T-helper 22 cell (primary cell): ENCODE measurements at regions not wholly inside any gene's neighbourhood (a gene's known extent, or its start where the extent isn't known, plus 50 kb on each side); places are given as distances from the start of the nearest gene placed in this dataset.
"Not testable (repeated sequence)": the region's sequence is repeated elsewhere in the genome, so short reads cannot be mapped to it uniquely, and the experiment has no call there.

Source experiments
- DNase-seq: peaks from one replicate; pipeline ENCODE4 v3.0.0-alpha.2; 2020; ENCODE audit warnings: low read depth

DNA sequence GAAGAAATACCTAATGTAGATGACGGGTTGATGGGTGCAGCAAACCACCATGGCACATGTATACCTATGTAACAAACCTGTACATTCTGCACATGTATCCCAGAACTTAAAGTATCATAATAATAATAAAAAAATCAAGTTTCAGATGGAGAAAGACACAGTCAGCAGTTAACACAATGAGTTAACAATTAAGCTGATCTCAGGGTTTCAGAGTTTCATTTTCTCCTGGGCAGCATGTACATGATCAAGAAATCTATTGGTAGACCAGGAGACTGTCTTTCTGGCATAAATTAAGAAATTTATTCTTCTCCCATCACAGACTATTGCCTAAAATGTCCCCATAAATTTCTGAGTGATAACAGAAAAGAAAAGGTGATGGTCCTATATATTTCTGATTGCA lies 155.3 kb downstream of the RAD51AP2 start:
- no peak for DNase-seq

DNA sequence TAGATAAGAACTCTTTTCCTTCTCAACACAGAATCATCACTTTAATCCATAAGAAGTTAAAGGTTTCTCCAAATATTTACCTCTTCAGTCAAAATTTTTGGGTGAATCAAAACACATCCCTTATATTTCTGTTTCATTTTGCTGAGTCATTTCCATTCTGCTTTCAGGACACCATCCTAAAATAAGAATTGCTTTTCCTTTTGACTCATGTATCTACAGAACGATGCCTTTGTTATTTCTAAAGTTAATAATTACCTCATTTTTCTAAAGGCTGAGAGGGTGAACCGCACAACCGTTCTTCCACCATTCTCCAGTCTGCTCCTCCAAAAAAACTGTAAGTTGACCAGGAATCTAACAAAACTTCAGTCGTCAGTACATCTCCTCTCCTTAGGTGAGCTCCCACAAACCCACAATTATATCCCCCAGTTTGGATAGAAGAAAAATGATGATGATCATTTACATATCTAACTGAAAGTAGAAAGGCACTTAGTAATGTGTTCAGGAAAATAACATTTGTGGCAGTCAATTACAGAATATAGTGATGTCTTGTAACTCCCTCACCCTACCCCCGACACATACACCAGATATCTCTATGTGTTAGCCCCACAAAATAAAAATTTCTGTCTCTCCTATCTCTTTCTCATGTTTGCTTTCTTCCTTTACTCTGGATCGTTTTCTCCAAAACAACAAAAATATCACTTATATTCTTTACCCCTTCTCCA lies 162.5 kb downstream of the RAD51AP2 start:
- DNase-seq = no peak

DNA sequence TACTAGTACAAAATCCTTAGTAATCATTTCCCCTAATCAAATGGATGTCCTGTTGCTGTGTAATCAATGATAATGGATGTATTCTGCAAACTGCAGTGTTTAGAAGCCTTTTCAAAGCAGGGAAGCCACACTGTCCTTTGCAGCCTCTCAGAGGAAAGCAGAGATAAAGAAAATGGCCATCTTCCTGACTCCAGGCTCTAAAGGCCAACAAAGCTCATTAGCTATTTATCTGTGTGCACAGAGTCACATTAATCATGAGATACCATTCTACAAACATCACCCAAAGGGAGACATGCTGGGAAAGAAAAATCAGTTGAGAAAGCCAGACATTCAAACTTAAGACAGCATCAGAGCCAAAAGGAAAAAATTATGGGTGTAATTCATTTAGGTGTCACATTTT lies 165.0 kb downstream of the RAD51AP2 start:
- DNase-seq = no peak

DNA sequence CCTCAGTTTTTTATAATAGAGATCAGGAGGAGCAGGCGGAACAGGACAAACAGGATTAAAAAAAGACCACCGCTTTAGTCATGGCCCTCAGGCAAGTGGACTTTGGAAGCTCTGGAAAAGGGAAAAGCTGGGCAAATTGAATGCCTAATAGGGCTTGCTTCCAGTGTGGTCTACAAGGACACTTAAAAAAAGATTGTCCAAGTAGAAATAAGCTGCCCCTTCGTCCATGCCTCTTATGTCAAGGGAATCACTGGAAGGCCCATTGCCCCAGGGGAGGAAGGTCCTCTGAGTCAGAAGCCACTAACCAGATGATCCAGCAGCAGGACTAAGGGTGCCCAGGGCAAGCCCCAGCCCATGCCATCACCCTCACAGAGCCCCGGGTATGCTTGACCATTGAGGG lies 175.5 kb downstream of the RAD51AP2 start:
- DNase-seq = not testable (repeated sequence)

DNA sequence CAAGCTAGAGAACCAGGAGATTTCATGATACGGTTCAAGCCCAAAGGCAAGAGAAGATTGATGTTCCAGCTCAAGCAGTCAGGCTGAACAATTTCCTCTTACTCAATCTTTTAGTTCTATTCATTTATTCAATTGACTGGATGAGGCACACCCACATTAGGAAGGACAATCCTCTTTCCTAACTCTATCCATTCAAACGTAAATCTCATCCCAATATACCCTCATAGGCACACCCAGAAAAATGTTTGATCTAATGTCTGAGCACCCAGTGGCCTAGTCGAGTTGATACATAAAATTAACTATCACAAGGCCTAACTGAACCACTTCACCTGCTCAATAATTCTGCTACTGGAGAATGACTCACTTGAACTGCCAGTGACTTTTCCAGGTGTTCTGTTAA lies 180.7 kb downstream of the RAD51AP2 start:
- no peak for DNase-seq

DNA sequence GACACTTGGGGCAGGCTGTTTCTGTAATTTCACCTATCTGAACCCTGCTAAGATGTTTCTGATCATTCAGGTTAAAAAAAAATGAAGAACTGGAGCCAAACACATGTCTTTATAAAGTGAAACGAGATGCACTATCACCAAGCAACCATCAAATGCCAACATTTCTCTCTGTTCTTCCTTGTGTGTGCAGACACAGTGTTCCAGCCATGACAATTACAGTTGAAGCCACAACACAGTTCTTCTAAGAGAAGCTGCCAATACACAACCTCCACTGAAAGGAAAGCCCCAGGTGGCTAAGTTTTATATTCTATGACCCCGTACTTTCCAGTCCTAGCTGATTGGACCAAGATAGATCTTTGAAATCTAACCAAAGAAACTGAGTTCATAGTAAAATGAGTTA lies 181.8 kb downstream of the RAD51AP2 start:
- no peak for DNase-seq

DNA sequence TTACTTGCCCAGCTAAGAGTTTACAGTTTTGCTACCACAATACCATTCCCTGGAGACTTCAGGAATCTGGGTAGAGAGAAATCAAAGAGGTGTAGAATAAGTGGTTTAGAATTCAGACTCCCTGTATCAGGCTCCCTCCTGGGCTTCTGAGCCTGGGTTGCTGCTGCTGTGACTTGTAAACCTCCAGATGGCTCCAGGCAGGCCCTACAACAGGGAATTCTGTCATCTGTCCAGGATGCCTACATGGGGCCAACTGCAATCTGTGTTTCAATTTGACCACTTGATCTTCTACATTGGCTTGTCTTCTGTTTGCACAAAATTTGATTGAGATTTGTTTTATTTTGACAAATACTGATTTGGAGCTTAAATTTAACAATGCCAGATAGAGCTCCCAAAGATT lies 183.9 kb downstream of the RAD51AP2 start:
- no peak for DNase-seq

DNA sequence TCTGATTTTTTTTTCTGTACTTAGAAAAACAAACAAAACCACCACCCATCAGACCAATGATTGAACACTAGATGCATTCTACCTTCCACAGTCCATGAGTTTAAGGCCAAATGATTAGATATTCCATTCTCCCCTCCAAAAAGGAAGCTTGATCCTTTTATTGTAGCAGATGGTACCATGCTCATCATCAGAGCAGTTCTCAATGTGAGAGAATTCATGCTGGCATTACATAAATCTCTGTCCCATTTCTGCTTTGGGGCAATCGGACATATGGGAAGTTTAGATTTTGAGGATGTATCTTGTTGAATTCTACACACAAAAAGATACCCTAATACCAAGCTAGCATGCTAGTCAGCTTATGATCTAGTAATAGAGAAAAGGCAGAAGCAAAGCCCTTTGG lies 186.6 kb downstream of the RAD51AP2 start:
- DNase-seq = no peak

DNA sequence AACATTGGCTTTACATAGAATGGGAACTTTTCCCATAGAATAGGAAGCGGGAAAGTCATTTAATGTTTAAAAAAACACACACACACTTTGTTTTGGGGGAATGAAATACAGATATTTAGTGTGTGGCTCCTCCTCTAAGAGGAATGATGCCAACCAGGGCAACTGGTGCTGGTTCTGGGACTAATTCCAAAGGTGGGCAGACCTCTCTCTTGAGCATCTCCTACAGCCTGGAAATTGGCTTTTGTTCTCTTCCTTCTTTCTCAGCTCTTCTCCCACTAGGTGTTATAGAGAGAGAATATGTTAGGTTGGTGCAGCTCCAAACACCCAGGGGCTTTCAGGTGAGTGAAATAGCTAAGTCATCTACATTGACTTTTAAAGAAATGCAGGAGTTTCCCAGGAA lies 190.1 kb downstream of the RAD51AP2 start:
- DNase-seq = no peak

DNA sequence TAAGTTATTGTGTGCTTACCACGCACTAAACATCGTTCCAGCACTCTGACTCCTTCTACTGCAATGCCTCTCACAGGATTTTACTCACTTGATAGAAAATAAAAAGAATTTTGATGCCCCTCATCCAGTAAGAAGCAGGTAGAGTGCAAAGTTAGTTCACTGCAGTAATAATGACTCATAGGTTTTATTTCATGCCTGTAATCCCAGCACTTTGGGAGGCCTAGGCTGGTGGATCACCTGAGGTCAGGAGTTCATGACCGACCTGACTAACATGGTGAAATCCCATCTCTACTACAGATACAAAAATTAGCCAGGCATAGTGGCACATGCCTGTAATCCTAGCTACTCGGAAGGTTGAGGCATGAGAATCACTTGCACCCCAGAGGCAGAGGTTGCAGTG lies 190.6 kb downstream of the RAD51AP2 start:
- no peak for DNase-seq

DNA sequence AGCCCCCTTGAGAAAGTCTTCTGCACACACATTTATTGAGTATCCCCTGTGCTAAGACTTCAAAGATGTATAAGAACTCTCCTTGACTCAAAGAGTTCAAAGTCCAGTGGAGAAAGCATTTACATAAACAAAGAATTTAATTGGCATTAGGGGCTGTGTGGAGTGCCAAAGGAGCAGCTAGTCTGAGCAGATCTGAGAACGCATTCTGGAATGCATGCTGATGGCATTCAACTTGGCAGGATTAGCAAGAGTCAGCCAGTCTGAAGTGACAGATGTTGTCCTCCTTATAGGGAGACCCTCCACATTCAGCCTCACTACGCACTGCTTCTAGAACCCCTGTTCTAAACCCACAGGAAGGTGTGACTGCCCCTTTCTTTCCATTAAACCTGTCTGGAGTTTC lies 191.5 kb downstream of the RAD51AP2 start:
- no peak for DNase-seq

DNA sequence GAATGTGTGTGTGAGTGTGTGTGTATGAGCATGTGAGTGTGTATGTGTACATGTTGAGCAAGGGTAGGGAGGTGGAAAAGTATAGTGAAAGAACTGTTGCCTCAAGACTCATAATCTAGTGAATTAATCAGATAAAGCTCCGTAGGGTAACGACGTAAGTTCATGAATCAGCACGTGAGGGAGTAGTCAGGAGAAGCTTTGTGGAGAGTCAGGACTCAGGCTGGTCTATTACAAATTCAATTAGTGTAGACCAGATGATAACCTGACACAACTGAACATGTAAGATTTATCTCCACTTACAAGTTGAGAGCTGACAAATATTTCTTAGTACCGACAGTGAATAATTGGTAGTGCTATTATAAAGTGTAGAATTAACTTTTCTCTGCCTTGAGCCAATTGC lies 194.5 kb downstream of the RAD51AP2 start:
- DNase-seq = no peak

DNA sequence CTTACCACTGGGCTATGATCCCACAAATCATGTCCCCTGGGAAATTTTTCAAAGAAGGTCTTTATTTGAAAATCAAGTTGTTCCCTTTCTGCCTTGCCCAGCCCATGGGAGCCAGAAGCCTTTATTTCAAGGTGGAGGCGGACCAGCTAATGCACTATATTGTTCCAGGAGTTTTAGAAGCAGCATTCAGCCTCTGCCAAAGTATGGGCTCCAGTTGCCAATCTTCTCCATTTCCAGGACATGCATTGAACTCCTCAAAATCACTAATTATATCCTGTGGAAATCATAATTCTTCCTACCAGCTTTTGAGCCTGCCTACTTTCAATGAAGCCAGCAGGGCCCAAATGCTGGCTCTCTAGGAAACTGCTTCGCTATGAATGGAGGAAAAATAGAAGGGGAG lies 195.8 kb downstream of the RAD51AP2 start:
- DNase-seq = no peak

DNA sequence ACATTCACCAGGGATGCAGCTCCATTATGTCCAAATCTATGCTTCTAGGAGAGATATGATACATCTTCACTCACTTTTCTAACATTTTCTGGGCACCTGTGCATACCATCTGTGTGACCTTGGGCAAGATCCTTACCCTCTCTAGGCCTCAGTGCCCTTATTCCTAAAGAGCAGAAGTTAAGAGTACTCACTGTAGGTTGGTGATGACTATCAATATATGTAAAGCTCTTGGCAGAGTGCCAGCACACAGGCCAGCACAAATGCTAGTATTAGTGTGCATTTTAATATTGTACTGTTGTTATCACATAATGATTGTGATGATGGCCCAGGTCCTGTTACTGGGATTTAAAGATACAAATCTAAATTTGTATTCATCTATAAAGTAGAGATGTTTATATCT lies 199.2 kb downstream of the RAD51AP2 start:
- no peak for DNase-seq

DNA sequence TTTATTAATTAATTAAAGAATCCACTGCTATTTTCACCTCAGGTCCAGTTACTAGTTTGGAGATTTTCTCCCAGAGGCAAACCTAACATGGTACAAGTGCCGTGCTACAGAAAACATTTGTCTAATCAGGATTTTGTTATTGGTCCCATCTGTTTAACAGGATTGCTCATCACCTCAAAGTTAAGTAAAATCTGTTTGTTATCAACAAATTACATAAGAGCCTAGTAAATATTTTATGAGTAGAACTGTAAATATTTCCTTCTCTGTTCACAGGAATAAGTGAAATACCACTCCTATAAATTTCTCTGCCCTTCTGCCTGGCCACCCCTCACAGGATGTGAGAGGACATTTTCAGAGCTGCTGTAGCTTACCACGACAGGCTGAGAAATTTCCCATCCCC lies 200.2 kb downstream of the RAD51AP2 start:
- DNase-seq = no peak

DNA sequence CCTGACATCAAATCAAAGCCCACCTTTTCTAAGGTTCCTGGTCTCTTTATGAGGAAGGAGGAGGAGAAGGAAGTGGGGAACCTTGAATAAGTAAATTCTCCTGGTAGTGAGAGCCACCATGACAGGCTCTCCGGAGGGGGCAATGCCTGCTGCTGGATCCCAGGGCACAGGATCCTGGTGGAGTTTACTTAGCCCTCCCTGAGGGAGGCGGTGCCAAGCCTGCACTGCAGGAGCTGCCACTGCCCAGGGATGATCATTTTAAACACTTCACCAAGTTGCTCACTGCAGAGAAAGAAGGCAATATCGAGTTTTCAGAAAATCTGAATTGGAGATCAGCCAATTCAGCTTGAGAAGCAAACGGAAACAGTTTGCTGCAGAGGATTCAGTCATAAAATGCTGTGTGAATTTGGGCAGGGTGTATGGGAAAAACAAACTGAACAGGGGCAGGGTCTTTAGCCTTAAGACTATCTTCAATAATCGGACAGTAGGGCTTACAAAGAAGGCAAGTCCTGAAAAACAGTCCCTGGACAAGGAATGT lies 200.7 kb downstream of the RAD51AP2 start:
- DNase-seq = no peak

DNA sequence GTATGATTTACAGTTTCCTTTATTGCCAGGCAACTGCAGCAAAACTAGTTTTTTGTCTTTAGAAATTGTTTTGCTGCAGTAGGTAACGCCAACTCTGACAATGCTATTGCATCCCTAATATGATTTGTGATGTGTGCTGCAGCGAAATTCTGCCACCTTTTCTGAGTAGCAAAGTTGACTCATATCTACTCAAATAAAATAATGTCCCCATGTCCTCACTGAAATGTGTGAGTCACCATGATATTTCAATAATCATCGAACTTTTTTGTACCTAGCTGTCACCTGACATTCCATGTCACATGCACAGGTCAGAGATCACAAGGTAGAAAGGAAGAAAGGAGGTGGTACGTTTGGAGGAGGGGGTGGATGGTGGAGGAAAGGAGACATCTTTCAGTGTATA lies 205.0 kb downstream of the RAD51AP2 start:
- no peak for DNase-seq

DNA sequence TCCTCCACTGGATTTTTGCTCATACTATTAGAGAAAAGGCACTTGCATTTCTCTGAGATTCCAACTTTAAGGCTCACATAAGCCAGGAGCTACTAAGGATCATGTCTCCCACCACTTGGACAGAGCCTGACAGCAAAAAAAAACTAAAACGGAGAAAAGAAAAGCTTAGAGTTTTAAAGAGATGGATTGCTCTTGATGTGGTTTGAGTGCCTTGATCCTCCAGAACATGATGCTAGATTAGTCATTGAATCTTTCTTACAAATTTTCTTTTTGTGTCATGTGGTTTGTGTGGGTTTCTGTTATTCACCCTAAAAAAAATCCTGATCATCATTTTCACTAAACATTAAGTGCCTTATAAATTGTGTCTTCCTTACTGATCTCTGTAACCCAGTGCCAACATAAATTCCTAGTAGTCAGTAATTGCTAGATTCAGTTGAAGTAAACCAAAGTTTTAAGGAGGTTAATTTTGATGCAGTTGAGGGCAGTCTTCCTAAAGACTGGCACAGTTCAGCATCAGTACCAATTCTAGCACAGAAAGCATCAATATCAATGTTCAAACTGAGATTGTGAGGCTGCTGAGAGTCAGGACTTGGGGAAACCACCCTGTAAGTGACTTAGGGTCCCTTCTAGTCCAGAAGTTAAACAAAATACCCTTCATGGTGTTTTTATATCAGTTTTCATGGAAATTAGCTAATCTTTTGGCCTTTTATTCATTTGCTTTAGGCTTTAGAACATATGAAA lies 206.3 kb downstream of the RAD51AP2 start:
- DNase-seq = no peak

DNA sequence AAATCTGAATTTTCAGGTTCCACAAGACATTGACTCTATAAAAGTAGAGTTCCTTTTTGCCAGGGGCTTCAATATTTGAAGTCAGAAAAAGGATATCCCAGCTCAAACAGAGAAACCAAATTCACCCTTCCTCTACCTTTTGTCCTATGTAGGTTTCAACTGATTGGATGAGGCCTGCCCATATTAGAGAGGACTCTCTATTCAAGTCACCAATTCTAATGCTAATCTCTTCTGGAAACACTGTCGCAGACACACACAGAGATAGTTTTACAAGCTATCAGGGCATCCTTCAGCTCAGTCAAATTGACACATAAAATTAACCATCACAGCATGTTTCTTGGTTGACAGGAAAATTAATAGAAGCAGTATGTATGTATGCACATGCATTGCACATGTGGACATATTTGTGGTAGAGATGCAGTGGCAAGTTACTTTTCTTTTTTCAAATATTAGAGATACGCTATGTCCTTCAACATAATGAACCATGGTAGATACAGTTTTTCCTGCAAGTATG lies 207.1 kb downstream of the RAD51AP2 start:
- DNase-seq = no peak

DNA sequence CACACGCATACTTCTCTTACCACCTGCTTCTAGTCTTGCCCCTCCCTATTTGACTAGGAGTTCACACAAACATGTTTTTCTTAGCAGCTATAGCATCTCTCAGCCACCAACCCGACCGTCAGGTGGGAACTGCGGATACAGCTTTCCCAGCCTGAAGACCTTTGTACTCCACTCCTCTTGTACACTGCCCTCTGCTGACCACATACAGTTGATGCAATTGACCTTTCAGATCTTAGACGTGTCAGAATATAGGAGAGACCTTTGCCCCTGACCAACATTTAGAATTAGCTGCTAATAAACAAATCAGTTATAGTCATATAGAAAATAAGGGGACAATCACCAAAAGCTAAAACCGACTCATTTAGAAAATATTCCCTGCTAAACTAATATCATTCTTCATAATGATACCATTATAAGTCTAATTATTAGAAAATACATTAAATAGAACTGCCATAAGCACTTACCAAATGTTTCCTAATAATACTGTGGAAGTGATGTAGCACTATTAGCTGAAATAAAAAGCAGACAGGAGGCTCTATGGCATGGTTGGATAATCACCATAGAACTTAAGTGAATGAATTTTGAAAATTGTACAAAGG lies 208.4 kb downstream of the RAD51AP2 start:
- no peak for DNase-seq

DNA sequence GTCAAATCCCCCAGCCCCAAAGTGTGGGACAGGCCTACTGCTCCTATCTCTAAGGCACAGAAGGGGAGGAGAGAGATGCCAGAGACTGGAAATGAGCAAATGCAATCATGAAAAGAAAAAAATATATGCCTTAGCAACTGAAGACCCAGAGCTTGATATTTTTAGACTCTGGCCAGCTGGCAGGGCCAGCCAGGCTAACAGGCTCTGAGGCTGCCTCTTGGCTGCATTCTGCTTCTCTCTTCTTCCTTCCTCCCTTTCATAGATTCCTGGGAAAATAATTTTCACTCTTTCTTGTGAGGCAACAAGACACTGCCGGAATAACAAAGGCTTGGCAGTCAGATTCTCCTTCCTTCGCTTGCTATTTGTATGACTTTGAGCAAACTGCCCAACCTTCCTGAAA lies 209.1 kb downstream of the RAD51AP2 start:
- DNase-seq = no peak

DNA sequence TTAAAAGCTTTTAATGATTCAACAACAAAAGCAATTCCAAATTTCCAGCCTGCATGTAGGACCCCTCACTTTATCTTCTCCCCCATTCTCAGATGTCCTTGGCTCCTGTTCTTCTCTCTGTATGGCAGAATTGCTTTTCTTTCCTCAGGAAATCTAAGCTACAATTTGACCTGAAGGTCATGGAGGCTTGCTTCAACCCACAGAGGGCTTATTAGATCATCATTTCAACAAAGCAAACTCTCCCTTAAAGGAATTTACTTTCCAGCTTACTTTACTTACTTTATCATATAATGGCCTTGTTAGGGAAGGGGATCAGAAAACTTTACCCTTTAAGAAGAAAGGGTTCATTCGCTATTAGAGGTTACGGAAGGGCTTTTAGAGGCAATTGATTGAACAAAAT lies 211.5 kb downstream of the RAD51AP2 start:
- no peak for DNase-seq

DNA sequence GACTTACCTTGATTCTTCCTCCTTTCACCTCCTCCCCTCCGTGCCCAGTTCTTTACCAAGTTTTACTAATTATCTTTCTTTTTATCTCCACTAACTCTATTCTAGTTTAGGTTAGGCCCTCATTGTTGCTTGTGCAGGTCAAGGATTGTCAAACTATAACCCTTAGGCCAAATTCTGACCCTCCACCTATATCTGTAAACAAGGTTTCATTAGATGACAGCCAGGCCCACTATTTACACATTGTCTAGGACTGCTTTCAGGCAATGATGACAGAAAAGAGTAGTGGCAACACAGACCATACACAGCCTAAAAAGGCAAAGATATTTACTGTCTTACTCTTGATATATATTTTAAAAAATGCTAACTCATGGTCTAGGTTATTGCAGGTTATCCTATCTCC lies 212.0 kb downstream of the RAD51AP2 start:
- no peak for DNase-seq
